AG09309 (cell line): ENCODE measurements at regions not wholly inside any gene's neighbourhood (a gene's known extent, or its start where the extent isn't known, plus 50 kb on each side); places are given as distances from the start of the nearest gene placed in this dataset.

Experiments used
- DNase-seq: peaks from one replicate; pipeline ENCODE4 v3.0.0-alpha.2; 2010; ENCODE audit warnings: low read depth
- H3K4me3 ChIP-seq: 2 replicates; pipeline ENCODE4 v1.5.1; 2011; ENCODE audit warnings: mild to moderate bottlenecking, low read depth, low read length, moderate library complexity; ENCODE audit not compliant: control insufficient read depth
- CTCF ChIP-seq: IDR thresholded peaks from 2 replicates; pipeline ENCODE4 v1.5.1; 2011; ENCODE audit warnings: mild to moderate bottlenecking, low read depth, low read length, inconsistent platforms; ENCODE audit not compliant: insufficient read depth, control insufficient read depth; ENCODE audit errors: missing control alignments

DNA sequence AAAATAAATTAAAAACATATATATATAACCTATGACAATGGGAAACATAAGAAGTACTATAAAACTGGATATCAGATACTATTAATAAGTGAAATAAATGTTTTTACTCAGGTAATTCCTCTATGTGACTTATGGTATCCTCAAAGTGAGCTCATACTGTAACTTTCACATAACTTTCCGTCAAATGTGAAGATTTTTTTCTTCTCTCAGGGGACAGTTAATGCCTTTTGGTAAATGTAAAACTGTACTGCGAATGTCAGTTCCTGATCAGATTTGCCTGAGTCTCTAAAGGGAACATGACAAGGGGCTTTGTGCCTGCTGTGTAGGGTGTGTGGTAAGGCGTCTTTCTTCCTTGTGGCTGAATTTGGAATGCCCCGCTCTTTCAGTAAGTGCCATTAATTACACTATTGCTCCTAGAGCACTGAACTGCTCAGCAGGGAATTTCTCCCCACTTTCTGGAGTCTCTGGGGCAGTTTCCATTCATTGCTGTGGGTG, 271.8 kb downstream of the PRL start:
- no peak for DNase-seq
- peak overlapping the region; percentile 6; the same call in 1 of the 2 replicates for H3K4me3 ChIP-seq
- no peak for TF ChIP-seq CTCF

- no peak for TF ChIP-seq CTCF
- H3K4me3 ChIP-seq = peak overlapping the region; percentile 6; the same call in 1 of the 2 replicates
- peak; percentile 61 for DNase-seq
Observed at GRCh38 chr6:22025468-22026163, 271.2 kb downstream of the PRL start.

DNA sequence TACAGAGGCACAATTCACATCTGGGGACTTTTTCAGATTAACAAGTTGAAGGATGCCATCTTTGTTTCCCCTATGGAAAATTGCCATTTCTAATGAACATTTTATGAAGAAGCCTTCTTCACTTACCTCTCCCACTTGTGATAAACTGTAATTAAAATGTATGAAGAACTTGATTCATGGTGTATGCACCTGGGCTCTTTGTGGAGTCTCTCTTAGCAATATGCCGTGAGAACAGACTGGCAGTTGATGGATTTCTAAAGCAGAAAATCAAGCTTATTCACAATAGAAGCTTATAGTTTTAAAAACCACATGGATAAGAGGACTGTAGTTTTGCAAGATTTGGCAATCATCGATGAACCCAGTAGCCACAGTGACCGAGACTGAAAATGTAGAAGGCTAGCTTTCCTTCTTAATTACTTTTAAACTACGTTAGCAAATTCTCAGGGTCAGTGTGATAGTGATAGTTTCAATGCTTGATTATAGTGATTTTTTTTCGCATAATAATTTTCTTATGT, 270.6 kb downstream of the PRL start:
- TF ChIP-seq CTCF = no peak
- no peak for DNase-seq
- H3K4me3 ChIP-seq = no peak overlapping the region

DNA sequence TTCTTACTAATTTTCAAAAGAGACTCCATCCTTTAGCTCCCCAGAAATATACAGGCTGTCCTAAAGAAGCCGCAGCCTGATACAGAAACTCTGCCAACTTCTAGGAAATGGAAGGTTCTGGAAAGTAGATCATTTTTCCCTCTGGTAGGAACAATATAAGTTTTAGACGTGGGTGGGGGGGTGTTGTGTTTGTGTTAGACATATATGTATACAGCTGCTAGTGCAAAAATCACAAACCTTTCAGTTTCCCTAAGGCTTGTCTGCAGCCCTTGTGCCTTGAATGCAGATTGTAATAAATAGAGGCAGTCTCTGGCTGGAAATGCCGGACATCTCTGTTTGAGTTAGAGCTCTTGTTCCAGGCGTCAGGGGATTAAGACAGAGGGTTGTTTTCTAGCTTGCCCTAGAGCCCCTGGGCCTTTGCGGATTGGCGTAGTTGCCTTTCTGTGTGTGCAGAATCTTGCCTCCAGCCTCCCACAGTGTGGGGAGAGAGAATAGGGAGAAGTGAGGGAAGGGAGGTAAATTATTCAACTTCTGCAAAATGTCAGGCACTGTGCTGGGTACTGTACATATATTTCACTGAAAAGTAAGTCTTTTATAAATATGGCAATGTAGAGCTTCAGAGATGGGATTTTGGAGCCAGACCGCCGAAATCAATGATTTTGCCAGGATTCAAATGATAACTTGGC, 269.7 kb downstream of the PRL start:
- no peak for DNase-seq
- no peak overlapping the region for H3K4me3 ChIP-seq
- TF ChIP-seq CTCF = no peak

- DNase-seq = no peak
- H3K4me3 ChIP-seq = no peak overlapping the region
- no peak for TF ChIP-seq CTCF
Observed at GRCh38 chr6:22028403-22029090, 268.3 kb downstream of the PRL start.

DNA sequence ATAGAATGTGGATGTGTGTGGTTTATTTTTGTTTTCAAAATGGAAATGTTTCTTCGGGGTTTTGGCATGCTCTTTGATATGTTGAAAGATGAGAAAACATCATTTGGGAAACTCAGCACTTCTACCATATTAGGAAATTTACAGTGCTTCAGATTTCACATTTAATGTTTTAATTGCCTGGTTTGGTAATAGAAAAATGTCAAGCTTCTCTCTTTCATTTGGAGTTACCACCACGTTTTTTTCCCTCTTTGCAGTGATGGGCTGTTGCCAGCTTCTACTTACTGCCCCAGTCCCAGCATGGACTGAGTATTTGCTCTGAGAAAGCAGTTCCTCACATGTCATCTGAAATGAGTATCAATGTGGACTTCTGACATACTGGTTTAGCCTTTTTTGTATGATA, 267.7 kb downstream of the PRL start:
- DNase-seq = no peak
- no peak for TF ChIP-seq CTCF
- no peak overlapping the region for H3K4me3 ChIP-seq
